ENCODE measurements at regions not wholly inside any gene's neighbourhood (a gene's known extent, or its start where the extent isn't known, plus 50 kb on each side); places are given as distances from the start of the nearest gene placed in this dataset.

DNA sequence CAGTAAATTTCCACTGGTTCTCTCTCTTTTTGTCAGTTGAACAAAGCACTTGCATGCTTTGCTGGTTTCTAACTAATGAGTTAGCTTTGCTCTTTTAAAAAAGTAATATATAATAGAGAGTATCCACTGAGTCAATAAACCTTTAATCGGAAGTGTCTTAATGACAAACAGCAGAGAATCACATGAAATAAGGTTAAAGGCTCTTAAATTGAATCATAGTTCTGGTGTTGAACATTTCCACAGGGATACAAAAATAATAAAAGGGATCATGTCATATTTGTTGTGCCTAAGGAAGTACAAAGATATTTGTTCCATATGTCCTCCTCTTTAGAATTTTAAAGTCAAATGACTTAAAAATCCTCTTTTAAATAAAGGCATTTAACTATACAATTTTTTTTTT, 362.6 kb downstream of the LRIG3 start:
- TF ChIP-seq, protein P1, sequence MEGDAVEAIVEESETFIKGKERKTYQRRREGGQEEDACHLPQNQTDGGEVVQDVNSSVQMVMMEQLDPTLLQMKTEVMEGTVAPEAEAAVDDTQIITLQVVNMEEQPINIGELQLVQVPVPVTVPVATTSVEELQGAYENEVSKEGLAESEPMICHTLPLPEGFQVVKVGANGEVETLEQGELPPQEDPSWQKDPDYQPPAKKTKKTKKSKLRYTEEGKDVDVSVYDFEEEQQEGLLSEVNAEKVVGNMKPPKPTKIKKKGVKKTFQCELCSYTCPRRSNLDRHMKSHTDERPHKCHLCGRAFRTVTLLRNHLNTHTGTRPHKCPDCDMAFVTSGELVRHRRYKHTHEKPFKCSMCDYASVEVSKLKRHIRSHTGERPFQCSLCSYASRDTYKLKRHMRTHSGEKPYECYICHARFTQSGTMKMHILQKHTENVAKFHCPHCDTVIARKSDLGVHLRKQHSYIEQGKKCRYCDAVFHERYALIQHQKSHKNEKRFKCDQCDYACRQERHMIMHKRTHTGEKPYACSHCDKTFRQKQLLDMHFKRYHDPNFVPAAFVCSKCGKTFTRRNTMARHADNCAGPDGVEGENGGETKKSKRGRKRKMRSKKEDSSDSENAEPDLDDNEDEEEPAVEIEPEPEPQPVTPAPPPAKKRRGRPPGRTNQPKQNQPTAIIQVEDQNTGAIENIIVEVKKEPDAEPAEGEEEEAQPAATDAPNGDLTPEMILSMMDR (IDR thresholded peaks at IDR 0.05; ENCODE audit: low read depth, low read length) = no peak
- no peak for TF ChIP-seq EZH2phosphoT487 (IDR thresholded peaks at IDR 0.05; ENCODE audit: low read depth)
